HG03064 (cell line): ENCODE measurements at regions not wholly inside any gene's neighbourhood (a gene's known extent, or its start where the extent isn't known, plus 50 kb on each side); places are given as distances from the start of the nearest gene placed in this dataset.
"Not testable (repeated sequence)": the region's sequence is repeated elsewhere in the genome, so short reads cannot be mapped to it uniquely, and the experiment has no call there.

Source experiments
- ATAC-seq: cut with Tn5 transposase; IDR thresholded peaks from one replicate; pipeline ENCODE4 v1.9.1; 2021; ENCODE audit warnings: low read depth; ENCODE audit not compliant: unreplicated experiment

DNA sequence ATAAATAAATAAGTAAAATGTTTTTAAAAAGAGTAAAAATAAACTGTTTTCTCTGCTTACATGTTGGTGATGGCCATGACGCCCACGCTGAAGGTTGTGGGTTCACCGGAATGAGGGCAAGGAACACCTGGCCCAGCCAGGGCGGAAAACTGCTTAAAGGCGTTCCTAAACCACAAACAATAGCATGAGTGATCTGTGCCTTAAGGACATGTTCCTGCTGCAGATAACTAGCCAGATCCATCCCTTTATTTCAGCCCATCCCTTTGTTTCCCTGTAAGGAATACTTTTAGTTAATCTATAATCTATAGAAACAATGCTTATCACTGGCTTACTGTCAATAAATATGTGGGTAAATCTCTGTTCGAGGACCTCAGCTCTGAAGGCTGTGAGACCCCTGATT is 63.3 kb upstream of the CEP78 start:
- ATAC-seq, result not testable (repeated sequence)

DNA sequence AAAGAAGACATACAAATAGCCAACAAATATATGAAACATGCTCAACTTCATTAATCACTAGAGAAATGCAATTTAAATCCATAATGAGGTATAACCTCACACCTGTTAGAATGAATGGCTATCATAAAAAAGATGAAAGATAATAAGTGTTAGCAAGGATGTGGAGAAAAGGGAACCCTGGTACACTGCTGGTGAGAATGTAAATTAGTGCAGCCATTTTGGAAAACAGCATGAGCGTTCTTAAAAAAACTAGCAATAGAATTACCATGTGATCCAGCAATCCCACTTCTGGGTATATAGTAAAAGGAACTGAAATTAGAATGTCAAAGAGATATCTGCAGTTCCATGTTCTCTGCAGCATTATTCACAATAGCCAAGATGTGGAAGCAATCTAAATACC is 64.2 kb upstream of the CEP78 start:
- no peak for ATAC-seq

DNA sequence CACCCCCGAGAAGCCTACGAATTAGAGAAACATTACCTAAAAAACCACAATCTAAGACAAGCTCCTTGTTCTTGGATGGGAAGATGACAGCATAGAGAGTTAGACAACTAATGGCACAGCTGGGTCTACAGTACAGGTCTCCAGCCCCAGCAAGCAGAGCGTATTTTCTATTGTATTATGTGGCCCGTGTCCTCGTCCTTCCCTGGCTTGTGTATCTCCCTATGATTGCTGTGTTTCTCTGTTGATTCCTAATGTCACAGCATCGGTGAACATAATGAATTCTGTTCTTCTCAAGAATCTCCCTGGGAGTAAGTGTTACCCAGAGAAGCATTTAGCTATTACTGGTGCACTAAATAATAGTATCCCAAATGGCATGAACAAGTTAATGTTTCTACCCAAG is 66.8 kb upstream of the CEP78 start:
- ATAC-seq, result no peak

DNA sequence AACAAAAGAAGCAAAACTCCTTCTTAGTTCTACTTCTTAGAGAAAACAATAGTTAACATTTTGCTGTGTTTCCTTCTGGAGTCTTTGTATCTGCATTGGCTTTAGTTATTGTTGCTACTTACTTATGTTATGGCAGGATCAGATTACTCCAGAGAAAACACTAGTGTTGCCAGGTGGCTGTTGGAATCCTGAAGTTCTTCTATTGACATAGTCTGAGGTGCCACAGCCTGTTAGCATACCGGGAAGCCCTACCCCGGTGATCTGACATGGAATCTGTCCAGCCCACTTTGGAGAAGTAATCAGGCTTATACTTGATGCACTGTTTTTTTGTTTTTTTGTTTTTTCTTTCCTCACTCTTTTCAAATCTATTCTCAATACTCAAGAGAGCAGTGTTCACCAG is 68.5 kb upstream of the CEP78 start:
- no peak for ATAC-seq

GRCh38 chr9:78163834-78164233 is 72.0 kb upstream of the CEP78 start:
- no peak for ATAC-seq

GRCh38 chr9:78158286-78158685 is 77.6 kb upstream of the CEP78 start:
- no peak for ATAC-seq

DNA sequence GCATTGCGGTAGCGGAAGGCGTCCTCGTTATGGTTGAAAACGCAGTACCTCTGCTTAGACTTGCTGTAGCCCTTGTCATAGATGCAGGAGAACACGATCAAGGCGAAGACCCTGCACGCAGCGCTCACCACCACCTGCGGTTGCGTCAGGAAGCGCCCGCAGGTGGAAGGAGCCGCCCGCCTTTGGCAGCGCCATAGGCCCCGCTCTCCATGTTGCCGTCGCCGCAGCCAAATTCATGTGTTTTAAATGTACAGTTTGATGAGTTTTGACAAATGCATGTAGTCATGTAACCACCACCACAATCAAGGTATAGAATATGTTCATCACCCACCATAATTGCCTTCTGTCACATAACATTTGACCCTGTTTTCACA is 84.9 kb upstream of the CEP78 start:
- no peak for ATAC-seq

GRCh38 chr9:78150312-78150982 is 85.4 kb upstream of the CEP78 start:
- no peak for ATAC-seq

- no peak for ATAC-seq
Observed at GRCh38 chr9:78149702-78150291, 86.1 kb upstream of the CEP78 start.

GRCh38 chr9:78146241-78146640 is 89.6 kb upstream of the CEP78 start:
- no peak for ATAC-seq

- no peak for ATAC-seq
Observed at GRCh38 chr9:78144663-78145377, 91.1 kb upstream of the CEP78 start.

- no peak for ATAC-seq
Observed at GRCh38 chr9:78144008-78144381, 91.9 kb upstream of the CEP78 start.

- ATAC-seq, result no peak
Observed at GRCh38 chr9:78143281-78144007, 92.4 kb upstream of the CEP78 start.

DNA sequence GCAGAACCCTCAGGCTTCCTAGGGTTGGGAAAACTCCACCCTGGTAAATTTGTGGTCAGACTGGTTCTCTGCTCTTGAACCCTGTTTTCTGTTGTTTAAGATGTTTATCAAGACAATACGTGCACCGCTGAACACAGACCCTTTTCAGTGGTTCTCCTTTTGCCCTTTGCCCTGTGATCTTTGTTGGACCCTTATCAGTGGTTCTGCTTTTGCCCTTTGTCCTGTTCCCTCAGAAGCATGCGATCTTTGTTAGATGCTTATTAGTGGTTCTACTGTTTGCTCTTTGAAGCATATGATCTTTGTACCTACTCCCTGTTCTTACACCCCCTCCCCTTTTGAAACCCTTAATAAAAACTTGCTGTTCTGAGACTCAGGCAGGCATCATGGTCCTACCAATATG is 93.6 kb upstream of the CEP78 start:
- ATAC-seq, result not testable (repeated sequence)

DNA sequence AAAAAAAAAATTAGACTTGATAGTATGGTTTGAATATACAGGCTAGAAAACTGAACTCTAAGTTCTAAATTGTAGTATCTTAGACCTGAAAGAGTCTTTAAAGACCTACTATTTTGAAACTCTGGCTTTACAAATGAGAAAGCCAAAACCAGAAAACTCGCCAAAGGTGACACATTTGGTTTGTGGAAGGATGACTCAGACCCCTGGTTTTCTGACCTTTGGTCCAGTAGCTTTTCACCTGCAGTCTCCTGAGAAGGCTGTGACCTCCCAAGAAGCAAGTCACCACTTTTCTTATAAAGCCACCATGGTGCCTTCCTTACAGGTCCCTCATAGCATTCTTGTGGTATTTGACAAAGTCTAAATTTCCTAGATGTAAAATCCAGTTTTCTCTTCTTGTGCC is 102.1 kb upstream of the CEP78 start:
- no peak for ATAC-seq

- ATAC-seq, result no peak
Observed at GRCh38 chr9:78132701-78133058, 101.1 kb upstream of the GNAQ start.

DNA sequence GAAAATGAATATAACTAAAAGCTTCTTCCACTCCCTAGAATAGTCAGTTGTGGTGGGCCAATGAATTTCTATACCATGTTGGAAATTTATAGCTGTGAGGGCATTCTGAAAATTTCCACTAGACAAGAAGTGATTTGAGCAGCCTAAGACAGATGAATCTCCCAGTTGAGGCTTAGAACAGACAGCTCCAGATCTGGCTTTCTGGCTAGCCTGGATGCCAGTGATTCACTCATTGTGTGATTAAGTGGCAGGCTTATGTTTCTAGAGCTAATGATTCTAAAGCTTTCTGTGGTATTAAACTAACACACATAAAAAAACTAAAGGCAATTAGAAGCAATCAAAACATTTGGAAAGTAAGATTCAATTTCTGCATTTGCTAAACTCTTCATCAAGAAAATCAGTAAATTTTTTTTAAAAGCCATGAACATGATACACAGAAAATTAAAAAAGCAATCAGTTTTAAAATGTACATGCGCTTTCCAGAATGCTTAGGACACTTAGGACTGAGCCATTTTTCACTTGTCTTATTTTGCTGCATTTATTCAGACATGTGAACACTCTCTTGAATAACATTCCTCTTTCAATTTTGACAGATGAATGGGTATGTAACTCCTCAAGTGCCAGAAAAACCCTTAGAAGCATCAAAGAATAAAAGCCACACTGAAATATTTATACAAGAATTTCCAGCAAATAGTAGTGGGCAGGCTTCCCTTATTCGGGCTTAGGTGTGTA is 100.5 kb upstream of the GNAQ start:
- ATAC-seq, result no peak

- ATAC-seq, result no peak
Observed at GRCh38 chr9:78130853-78131252, 99.2 kb upstream of the GNAQ start.

DNA sequence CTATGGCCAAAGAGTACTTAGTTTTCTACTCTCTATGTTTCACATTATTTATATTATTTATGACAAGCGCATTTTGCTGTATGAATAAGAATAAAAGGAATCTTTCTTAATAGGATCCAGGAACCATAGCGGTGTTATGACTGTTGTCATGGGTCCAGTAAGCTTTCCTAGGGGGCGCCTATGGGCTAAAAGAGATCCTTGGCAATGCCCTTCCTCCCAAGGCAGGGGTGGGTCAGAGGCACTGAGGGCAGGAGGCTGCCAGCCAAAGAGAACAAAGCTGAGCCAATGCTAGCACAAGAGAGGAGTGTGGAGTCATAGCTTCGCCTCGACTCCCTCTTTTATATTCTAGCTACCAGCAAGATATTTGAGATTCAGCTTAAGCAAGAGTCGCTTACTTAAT is 98.4 kb upstream of the GNAQ start:
- no peak for ATAC-seq

DNA sequence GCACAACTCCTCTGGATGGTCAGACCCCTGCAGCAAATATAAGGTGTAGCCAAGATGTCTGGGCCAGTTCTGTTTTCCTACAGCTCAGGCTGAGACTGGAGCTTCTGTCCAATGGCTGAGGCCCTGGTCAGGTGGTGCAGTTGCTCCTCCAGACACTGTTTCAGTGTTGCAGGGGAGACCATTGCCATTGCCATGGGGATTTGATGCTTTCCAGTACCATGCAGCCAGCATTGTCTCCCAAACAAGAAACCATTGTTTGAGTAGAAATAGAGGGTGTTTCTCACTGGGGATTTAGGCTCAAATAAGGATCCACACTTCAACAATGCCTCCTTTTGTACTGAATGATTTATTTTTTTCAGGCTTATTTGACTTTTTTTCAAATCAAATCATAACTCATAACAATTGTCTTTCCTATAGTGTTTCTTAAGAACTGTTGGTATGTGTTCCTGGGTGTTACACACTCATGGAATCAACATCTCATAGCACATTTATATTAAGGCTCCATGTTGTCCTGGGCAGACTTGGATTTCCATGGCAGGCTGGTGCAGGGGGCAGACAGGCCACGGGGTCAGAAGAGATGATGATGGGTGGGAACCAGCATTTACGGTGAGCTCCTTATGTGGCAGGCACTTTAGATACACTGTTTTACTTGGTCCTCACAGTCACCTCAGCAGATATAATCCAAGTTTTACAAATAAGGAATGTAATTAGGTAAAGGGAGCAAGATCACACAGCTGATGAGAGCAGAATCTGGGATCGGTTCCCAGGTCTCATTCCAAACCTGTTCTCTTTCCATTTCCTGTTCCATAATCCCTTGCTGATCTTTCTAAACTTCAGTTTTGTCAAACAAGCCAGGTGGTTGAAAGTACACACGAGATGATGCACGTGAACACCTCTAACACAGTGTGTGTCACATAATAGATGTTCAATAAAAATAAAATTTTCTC is 95.9 kb upstream of the GNAQ start:
- ATAC-seq, result no peak
